Right lung (tissue), 2 donors: ENCODE measurements at regions not wholly inside any gene's neighbourhood (a gene's known extent, or its start where the extent isn't known, plus 50 kb on each side); places are given as distances from the start of the nearest gene placed in this dataset.
"Not testable (repeated sequence)": the region's sequence is repeated elsewhere in the genome, so short reads cannot be mapped to it uniquely, and the experiment has no call there.

ENCODE experiments used
- DNase-seq, 2 donors: peaks; one replicate each; pipeline ENCODE4 v3.0.0-alpha.2; 2013

GRCh38 chr12:128113250-128113649 lies 153.7 kb upstream of the TMEM132C start:
- not testable (repeated sequence) for DNase-seq

DNA sequence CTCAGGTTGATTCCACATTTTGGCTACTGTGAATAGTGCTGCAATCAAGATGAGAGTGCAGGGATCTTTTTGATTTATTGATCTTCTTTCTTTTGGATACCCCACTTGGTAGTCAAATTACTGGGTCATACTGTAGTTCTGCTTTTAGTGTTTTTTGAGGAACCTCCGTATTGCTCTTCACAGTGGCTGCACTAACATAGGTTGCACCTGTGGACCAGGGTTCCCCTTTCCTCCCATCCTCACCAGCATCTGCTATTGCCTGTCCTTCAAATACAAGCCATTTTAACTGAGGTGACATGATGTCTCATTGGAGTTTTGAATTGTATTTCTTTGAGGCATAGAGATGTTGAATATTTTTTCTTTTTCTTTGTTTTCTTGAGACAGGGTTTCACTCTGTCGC lies 152.5 kb upstream of the TMEM132C start:
- DNase-seq, result no peak

DNA sequence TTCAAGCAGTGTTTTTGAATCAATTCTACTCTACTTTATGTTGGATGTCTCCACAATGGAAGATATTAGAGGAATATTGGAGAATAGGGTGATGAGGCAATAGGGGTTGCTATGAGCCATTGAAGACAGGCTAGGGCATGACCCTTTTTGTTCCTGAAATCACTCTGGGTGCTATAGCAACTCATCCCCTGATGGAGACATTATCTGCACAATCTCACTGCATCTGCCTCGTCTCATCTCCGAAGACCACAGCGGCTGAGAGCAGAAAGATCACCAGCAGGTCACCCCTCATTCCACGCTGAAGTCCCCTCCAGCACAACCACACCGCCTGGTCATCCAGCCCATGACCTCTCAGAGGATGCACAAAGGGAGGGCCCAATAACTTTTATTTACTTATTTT lies 150.4 kb upstream of the TMEM132C start:
- no peak for DNase-seq

GRCh38 chr12:128120035-128120434 lies 146.9 kb upstream of the TMEM132C start:
- DNase-seq, result no peak

GRCh38 chr12:128121424-128121823 lies 145.5 kb upstream of the TMEM132C start:
- no peak for DNase-seq

DNA sequence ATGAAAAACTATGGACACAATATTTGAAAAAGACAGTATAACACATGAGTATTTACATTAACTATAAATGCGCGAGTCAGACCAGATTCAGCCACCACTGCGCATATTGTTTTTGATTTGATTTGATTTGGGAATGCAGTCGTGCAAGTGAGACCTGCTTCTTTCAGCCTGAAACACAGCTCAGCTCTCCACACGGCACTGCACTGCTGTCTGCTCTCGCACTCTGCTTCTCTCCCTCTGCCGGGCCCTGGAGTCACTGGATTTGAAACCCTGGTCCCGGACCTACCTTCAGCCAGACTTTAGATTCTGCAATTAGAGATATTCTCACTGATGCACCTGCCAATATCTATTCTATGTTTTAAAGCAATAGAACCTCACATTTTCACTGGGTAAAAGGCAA lies 143.9 kb upstream of the TMEM132C start:
- DNase-seq, result no peak

GRCh38 chr12:128131955-128132354 lies 135.0 kb upstream of the TMEM132C start:
- DNase-seq, result no peak

GRCh38 chr12:128133321-128134073 lies 133.5 kb upstream of the TMEM132C start:
- no peak for DNase-seq

GRCh38 chr12:128137140-128137539 lies 129.8 kb upstream of the TMEM132C start:
- no peak for DNase-seq

GRCh38 chr12:128138125-128138524 lies 128.8 kb upstream of the TMEM132C start:
- DNase-seq, result no peak

GRCh38 chr12:128140551-128140950 lies 126.4 kb upstream of the TMEM132C start:
- DNase-seq, result no peak

GRCh38 chr12:128150961-128151360 lies 116.0 kb upstream of the TMEM132C start:
- no peak for DNase-seq

GRCh38 chr12:128155571-128155970 lies 111.4 kb upstream of the TMEM132C start:
- no peak for DNase-seq

GRCh38 chr12:128163086-128163485 lies 103.9 kb upstream of the TMEM132C start:
- DNase-seq, result no peak

GRCh38 chr12:128164533-128164932 lies 102.4 kb upstream of the TMEM132C start:
- DNase-seq, result no peak

DNA sequence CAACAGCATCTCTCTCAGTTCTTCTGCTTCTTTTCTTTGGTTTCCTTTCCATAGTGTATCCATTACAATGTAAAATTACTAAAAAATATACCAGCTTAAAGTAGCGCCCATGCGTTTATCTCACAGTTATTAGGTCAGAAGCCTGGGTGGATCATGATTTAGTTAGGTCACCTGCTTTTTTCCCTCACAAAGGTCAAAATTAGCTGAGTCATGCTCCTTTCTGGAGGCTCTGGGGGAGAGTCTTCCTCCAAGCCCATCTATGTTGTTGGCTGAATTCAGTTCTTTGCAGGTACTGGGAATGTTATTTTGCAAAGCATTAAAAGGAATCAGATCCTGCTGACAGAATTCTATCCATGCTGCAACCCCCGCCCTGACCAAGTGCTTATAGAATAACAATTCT lies 101.6 kb upstream of the TMEM132C start:
- no peak for DNase-seq

DNA sequence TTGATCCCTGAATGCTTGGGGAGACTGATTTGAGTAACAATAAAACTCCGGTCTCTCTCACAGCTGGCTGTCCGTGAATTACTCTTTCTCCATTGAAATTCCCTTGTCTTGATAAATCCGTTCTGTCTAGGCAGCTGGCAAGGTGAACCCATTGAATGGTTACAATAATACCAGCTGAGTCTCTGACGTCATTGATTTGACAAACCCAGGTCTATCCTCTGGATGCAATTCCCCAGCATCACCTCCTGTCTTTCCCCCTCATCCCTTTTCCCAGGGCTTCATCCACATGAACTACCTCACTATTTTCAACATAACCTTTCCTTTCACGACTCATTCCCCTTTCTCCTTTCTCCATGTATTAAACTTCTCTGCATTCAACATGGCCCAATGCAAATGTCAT lies 98.7 kb upstream of the TMEM132C start:
- DNase-seq, result no peak

- no peak for DNase-seq
Observed at GRCh38 chr12:128170181-128170580, 96.8 kb upstream of the TMEM132C start.

DNA sequence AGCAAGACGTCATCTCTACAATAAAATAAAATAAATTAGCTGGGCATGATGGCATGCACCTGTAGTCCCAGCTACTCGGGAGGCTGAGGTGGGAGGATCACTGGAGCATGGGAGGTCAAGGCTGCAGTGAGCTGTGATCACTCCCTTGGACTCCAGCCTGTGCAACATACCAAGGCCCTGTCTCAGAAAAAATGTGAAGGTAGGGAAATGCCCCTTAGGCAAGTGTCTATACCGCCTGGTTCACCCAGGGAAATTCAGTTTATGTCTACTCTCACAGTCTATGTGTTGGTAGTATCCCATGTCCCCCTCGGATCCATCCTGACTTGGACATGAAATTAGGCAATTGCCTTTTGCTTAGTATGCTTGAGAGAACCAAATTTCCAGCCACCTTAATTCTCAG lies 88.4 kb upstream of the TMEM132C start:
- DNase-seq, result no peak

DNA sequence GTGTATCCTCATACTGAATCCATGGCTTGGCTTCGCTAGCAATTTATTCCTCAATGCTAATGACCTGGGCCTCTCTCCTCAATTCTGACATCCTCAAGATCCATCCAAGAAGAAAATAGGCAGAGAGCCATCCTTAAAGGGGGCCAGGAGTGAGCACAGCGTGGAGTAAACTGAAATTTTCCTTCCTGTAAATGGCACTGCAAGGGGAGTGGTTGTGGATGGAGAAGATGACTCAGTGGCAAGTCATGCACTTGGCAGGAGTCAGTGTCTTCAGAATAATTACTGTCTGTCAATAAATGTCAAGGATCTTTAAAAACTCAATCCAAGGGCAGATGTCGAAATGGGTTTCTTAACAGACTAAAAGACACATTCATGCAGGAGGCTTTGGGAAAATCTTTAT lies 88.0 kb upstream of the TMEM132C start:
- DNase-seq, result no peak

GRCh38 chr12:128180166-128180565 lies 86.8 kb upstream of the TMEM132C start:
- DNase-seq, result no peak

DNA sequence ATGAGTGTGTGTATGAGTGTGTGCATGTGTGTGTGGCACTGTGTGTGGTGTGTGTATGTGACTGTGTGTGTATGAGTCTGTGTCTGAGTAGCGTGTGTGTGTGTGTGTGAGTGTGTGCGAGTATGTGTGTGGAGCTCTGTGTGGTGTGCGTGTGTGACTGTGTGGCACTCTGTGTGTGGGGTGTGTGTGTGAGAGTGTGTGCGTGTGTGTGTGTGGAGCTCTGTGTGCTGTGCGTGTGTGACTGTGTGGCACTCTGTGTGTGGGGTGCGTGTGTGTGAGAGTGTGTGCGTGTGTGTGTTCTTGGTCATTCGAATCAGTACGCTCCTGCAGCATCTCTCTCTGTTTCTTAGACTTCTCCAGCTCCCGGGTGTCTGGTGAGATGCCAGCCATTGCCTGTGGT lies 76.9 kb upstream of the TMEM132C start:
- no peak for DNase-seq

DNA sequence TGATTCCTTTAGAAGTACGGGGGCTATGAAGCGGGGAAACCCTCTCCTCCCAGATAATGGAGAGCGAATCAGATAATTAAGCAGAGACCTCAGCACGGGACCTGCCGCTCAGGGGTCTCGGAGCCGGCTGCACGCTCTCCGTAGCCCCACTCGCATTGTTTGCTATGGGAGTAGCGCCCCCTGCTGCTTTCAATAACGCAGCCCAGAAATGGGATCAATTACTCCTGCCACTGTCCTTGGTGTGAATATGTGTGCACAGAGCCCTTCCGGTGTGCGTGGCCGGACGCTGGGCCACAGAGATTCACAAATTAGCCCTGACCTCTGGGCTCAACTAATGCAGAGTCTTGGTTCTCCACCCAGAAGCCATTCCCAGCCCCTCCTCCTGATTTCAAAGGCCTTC lies 76.4 kb upstream of the TMEM132C start:
- DNase-seq, result no peak

DNA sequence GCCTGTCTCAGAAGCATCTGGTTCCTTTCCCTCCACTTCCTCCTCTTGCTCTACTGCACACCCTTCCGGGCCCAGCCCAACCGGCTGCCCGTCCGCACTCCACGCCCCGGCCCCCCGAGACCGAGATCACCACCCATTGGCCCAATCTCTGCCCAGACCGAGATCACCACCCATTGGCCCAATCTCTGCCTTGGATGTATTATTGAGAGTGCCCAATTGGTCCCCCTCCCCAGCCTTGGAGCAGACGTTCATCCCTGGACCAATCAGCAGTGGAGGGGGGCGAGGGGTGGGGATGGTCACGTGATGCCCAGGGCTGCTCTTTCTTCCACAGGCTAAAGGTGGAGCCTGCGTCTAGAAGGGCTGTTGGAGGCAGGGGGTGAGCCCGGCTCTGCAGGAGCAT lies 75.6 kb upstream of the TMEM132C start:
- DNase-seq, result no peak
